ENCODE measurements at regions not wholly inside any gene's neighbourhood (a gene's known extent, or its start where the extent isn't known, plus 50 kb on each side); places are given as distances from the start of the nearest gene placed in this dataset.

GRCh38 chr15:47184003-47184907 lies 533.0 kb upstream of the SEMA6D start:
- DNase-seq, result peak; percentile 21

GRCh38 chr15:47184908-47185801 lies 532.1 kb upstream of the SEMA6D start:
- no peak for DNase-seq

GRCh38 chr15:47186075-47186474 lies 531.2 kb upstream of the SEMA6D start:
- no peak for DNase-seq

- DNase-seq, result no peak
These were observed 528.4 kb upstream of the SEMA6D start for GRCh38 chr15:47188758-47189507.

- no peak for DNase-seq
These were observed 522.6 kb upstream of the SEMA6D start for GRCh38 chr15:47194718-47195117.

- DNase-seq, result peak; percentile 69
These were observed 521.3 kb upstream of the SEMA6D start for GRCh38 chr15:47196048-47196447.

GRCh38 chr15:47203993-47204392 lies 513.3 kb upstream of the SEMA6D start:
- DNase-seq, result no peak

GRCh38 chr15:47206358-47206978 lies 510.8 kb upstream of the SEMA6D start:
- no peak for DNase-seq

GRCh38 chr15:47209591-47209990 lies 507.7 kb upstream of the SEMA6D start:
- no peak for DNase-seq

- DNase-seq, result no peak
These were observed 504.9 kb upstream of the SEMA6D start for GRCh38 chr15:47212222-47213010.

GRCh38 chr15:47213883-47214282 lies 503.4 kb upstream of the SEMA6D start:
- no peak for DNase-seq

- DNase-seq, result no peak
These were observed 499.0 kb upstream of the SEMA6D start for GRCh38 chr15:47218295-47218694.

GRCh38 chr15:47244361-47244760 lies 472.9 kb upstream of the SEMA6D start:
- no peak for DNase-seq

- no peak for DNase-seq
These were observed 471.0 kb upstream of the SEMA6D start for GRCh38 chr15:47246317-47246716.

GRCh38 chr15:47258521-47258920 lies 458.8 kb upstream of the SEMA6D start:
- DNase-seq, result peak; percentile 36

- no peak for DNase-seq
These were observed 451.6 kb upstream of the SEMA6D start for GRCh38 chr15:47265686-47266085.

GRCh38 chr15:47266566-47266965 lies 450.7 kb upstream of the SEMA6D start:
- DNase-seq, result no peak

- no peak for DNase-seq
These were observed 443.4 kb upstream of the SEMA6D start for GRCh38 chr15:47273864-47274263.

GRCh38 chr15:47283246-47283645 lies 434.1 kb upstream of the SEMA6D start:
- DNase-seq, result no peak

- no peak for DNase-seq
These were observed 428.5 kb upstream of the SEMA6D start for GRCh38 chr15:47288794-47289193.

GRCh38 chr15:47289656-47290055 lies 427.6 kb upstream of the SEMA6D start:
- no peak for DNase-seq

- no peak for DNase-seq
These were observed 425.5 kb upstream of the SEMA6D start for GRCh38 chr15:47291767-47292166.
